ENCODE measurements at regions not wholly inside any gene's neighbourhood (a gene's known extent, or its start where the extent isn't known, plus 50 kb on each side); places are given as distances from the start of the nearest gene placed in this dataset.

DNA sequence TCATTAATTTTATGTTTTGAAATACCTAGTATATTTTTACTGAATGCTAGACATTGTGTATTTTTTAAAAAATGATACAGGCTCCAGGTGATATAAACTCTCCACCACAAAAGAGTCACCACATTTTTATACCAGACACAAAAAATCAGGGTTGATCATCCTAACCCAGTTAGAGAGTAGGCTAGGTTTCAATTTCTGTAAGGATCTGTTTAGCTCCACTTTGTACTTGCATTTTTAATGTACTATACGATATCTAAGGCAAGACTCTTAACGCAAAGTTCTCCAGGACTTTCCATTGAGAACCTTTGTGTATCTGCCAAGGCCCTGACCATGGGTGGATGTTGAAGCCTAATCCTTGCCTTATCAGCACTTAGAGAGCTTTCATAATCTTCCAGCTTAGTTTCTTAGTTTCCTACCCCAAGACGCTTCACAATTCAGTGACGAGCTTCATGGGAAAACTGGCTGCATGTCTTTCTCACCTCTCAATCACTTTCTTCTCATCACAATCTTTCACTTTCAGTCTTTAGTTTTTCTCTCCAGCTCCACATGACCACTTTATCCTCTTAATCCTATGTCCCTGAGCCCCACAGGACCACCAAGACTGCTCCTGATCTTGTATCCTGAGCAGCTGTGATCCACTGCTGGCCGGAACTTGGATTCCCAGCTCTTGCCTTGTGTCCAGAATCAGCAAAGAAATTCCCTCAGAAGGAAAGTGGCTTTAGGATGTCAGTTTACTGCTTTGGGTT lies 635.8 kb downstream of the RNF144A start:
- Histone ChIP-seq H3F3A (ENCODE audit: insufficient read depth, low read length, poor library complexity, severe bottlenecking) (no peaks in the 10 kb centered on the region), H3K4me3 (ENCODE audit: low read length) (no peak overlapping the region), H3K27me3 (ENCODE audit: insufficient read depth, low read depth, low read length) (no peaks in the 10 kb centered on the region), H3K9me2 (ENCODE audit: insufficient read depth, low read length) (no peaks in the 10 kb centered on the region), H3K36me3 (ENCODE audit: insufficient read depth, low read length) (no peaks in the 10 kb centered on the region), H2AFZ (ENCODE audit: low read depth, low read length) (no peak overlapping the region), H4K20me1 (ENCODE audit: insufficient read depth) (no peaks in the 10 kb centered on the region), H3K9ac (ENCODE audit: low read length) (no peak overlapping the region), H3K79me2 (replicated peaks; ENCODE audit: insufficient read depth, low read length) (no peaks in the 10 kb centered on the region), H3K9me3 (ENCODE audit: low read length) (no peaks in the 10 kb centered on the region), H3K4me2 (ENCODE audit: low read length) (no peak overlapping the region), H3K27ac (ENCODE audit: low read length) (no peak overlapping the region)
- TF ChIP-seq RAD21 (conservative IDR thresholded peaks at IDR 0.05) (no peak), EP300 (conservative IDR thresholded peaks at IDR 0.05; ENCODE audit: poor library complexity, severe bottlenecking) (no peak), EZH2 (IDR thresholded peaks at IDR 0.05; ENCODE audit: borderline replicate concordance, insufficient read depth, low read length, poor library complexity, severe bottlenecking) (no peak), TAF1 (IDR thresholded peaks at IDR 0.05; ENCODE audit: low read depth) (no peak), SMC3 (conservative IDR thresholded peaks at IDR 0.05; ENCODE audit: poor library complexity) (no peak), MXI1 (conservative IDR thresholded peaks at IDR 0.05; ENCODE audit: poor library complexity, severe bottlenecking) (no peak), POLR2AphosphoS5 (IDR thresholded peaks at IDR 0.05) (no peak)
- TF ChIP-seq, protein P1, sequence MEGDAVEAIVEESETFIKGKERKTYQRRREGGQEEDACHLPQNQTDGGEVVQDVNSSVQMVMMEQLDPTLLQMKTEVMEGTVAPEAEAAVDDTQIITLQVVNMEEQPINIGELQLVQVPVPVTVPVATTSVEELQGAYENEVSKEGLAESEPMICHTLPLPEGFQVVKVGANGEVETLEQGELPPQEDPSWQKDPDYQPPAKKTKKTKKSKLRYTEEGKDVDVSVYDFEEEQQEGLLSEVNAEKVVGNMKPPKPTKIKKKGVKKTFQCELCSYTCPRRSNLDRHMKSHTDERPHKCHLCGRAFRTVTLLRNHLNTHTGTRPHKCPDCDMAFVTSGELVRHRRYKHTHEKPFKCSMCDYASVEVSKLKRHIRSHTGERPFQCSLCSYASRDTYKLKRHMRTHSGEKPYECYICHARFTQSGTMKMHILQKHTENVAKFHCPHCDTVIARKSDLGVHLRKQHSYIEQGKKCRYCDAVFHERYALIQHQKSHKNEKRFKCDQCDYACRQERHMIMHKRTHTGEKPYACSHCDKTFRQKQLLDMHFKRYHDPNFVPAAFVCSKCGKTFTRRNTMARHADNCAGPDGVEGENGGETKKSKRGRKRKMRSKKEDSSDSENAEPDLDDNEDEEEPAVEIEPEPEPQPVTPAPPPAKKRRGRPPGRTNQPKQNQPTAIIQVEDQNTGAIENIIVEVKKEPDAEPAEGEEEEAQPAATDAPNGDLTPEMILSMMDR (IDR thresholded peaks at IDR 0.05; ENCODE audit: poor library complexity, severe bottlenecking), result no peak
- TF ChIP-seq, protein P2, sequence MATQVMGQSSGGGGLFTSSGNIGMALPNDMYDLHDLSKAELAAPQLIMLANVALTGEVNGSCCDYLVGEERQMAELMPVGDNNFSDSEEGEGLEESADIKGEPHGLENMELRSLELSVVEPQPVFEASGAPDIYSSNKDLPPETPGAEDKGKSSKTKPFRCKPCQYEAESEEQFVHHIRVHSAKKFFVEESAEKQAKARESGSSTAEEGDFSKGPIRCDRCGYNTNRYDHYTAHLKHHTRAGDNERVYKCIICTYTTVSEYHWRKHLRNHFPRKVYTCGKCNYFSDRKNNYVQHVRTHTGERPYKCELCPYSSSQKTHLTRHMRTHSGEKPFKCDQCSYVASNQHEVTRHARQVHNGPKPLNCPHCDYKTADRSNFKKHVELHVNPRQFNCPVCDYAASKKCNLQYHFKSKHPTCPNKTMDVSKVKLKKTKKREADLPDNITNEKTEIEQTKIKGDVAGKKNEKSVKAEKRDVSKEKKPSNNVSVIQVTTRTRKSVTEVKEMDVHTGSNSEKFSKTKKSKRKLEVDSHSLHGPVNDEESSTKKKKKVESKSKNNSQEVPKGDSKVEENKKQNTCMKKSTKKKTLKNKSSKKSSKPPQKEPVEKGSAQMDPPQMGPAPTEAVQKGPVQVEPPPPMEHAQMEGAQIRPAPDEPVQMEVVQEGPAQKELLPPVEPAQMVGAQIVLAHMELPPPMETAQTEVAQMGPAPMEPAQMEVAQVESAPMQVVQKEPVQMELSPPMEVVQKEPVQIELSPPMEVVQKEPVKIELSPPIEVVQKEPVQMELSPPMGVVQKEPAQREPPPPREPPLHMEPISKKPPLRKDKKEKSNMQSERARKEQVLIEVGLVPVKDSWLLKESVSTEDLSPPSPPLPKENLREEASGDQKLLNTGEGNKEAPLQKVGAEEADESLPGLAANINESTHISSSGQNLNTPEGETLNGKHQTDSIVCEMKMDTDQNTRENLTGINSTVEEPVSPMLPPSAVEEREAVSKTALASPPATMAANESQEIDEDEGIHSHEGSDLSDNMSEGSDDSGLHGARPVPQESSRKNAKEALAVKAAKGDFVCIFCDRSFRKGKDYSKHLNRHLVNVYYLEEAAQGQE (IDR thresholded peaks at IDR 0.05; ENCODE audit: borderline replicate concordance), result no peak

DNA sequence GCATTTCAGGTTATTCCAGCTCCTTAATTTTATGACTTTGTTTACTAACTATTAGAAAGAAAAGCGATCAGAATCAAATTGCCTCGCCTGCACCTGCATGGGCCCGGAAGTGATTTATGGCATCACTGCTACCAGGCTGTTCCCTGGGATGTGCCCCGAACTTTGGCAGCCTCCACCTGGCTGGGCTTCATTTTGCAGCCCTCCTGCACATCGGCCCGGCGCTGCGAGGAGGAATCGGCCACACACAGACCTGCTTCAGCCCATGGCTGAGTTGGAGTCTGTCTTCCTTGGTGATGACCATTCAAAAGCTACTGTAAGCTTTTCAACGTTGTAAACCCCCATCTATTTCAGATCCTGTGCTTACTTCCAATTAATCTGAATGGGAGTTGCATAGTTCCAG lies 638.0 kb downstream of the RNF144A start:
- Histone ChIP-seq H3K4me3 (ENCODE audit: low read length) (no peak overlapping the region), H3K79me2 (replicated peaks; ENCODE audit: insufficient read depth, low read length) (no peaks in the 10 kb centered on the region), H3K9me3 (ENCODE audit: low read length) (no peaks in the 10 kb centered on the region)

More for the DNA sequence above, 638.0 kb downstream of the RNF144A start:
- Histone ChIP-seq H3F3A (ENCODE audit: insufficient read depth, low read length, poor library complexity, severe bottlenecking) (no peaks in the 10 kb centered on the region), H3K4me2 (ENCODE audit: low read length) (no peak overlapping the region), H3K36me3 (ENCODE audit: insufficient read depth, low read length) (no peaks in the 10 kb centered on the region), H3K27me3 (ENCODE audit: insufficient read depth, low read depth, low read length) (no peaks in the 10 kb centered on the region), H3K9ac (ENCODE audit: low read length) (no peak overlapping the region), H2AFZ (ENCODE audit: low read depth, low read length) (no peak overlapping the region), H3K9me2 (ENCODE audit: insufficient read depth, low read length) (no peaks in the 10 kb centered on the region), H3K27ac (ENCODE audit: low read length) (no peak overlapping the region), H4K20me1 (ENCODE audit: insufficient read depth) (no peaks in the 10 kb centered on the region)
- TF ChIP-seq EP300 (conservative IDR thresholded peaks at IDR 0.05; ENCODE audit: poor library complexity, severe bottlenecking) (no peak), TAF1 (IDR thresholded peaks at IDR 0.05; ENCODE audit: low read depth) (no peak), SMC3 (conservative IDR thresholded peaks at IDR 0.05; ENCODE audit: poor library complexity) (no peak), MXI1 (conservative IDR thresholded peaks at IDR 0.05; ENCODE audit: poor library complexity, severe bottlenecking) (no peak), RAD21 (conservative IDR thresholded peaks at IDR 0.05) (no peak), EZH2 (IDR thresholded peaks at IDR 0.05; ENCODE audit: borderline replicate concordance, insufficient read depth, low read length, poor library complexity, severe bottlenecking) (no peak)
- TF ChIP-seq, protein P2 (IDR thresholded peaks at IDR 0.05; ENCODE audit: borderline replicate concordance), result no peak
- TF ChIP-seq, protein P1 (IDR thresholded peaks at IDR 0.05; ENCODE audit: poor library complexity, severe bottlenecking), result no peak

All from neural cell (in vitro differentiated cells).